BJ (cell line): ENCODE measurements at regions not wholly inside any gene's neighbourhood (a gene's known extent, or its start where the extent isn't known, plus 50 kb on each side); places are given as distances from the start of the nearest gene placed in this dataset.

ENCODE experiments used
- CTCF ChIA-PET: fragments of 350-600 bp; formaldehyde crosslinking; extraction: SDS; loops from one replicate; lab custom pipeline; 2021; ENCODE audit warnings: antibody characterized with exemption, inconsistent platforms; lab: Yijun Ruan, JAX
- POLR2A ChIA-PET: fragments of 300-600 bp; sonication (Branson Sonifier 250); formaldehyde crosslinking; extraction: SDS; loops from one replicate; lab custom pipeline; 2021; ENCODE audit warnings: antibody characterized with exemption; lab: Charles Lee
- DNase-seq: peaks from one replicate; pipeline ENCODE4 v3.0.0-alpha.2; 2011; ENCODE audit warnings: low read depth
- H3K27me3 ChIP-seq: 2 replicates; pipeline ENCODE4 v1.6.0; 2011; ENCODE audit warnings: low read length; ENCODE audit not compliant: control insufficient read depth, insufficient read depth
- H3K36me3 ChIP-seq: 2 replicates; pipeline ENCODE4 v1.5.1; 2011; ENCODE audit warnings: low read length; ENCODE audit not compliant: control insufficient read depth, insufficient read depth
- H3K4me3 ChIP-seq: 2 replicates; pipeline ENCODE4 v1.5.1; 2011; ENCODE audit warnings: low read depth, mild to moderate bottlenecking, control low read depth, low read length
- TF ChIP-seq, protein P1 (sequence below): IDR thresholded peaks from 2 replicates; pipeline ENCODE4 v1.5.1; 2011; ENCODE audit warnings: low read depth, mild to moderate bottlenecking, control low read depth, inconsistent platforms, low read length, moderate library complexity; ENCODE audit not compliant: insufficient read depth

DNA sequence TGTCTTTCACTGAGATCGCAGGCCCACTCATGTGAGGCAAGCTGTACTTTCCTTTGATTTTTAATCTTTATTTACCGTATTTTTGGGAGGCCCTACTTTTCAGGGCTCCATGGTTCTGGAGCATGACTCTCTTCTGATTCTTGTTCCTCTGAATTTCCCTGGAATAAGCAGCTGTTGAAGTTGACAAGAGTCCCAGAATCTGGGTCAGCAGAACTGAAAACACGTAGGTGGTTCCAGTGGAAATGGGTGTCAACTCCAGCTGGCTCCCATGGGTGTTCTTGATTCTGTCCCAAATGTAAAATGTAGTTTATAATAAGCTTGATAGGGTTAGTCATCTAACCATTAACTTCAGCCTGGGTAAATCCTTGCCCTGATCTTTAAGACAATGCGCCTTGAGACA, 409.4 kb downstream of the GATA3 start:
- Histone ChIP-seq H3K27me3 (no peaks in the 10 kb centered on the region), H3K36me3 (no peaks in the 10 kb centered on the region), H3K4me3 (no peak overlapping the region)
- DNase-seq: no peak
- ChIA-PET CTCF (no interaction called here), POLR2A (no interaction called here)
- TF ChIP-seq, protein P1, sequence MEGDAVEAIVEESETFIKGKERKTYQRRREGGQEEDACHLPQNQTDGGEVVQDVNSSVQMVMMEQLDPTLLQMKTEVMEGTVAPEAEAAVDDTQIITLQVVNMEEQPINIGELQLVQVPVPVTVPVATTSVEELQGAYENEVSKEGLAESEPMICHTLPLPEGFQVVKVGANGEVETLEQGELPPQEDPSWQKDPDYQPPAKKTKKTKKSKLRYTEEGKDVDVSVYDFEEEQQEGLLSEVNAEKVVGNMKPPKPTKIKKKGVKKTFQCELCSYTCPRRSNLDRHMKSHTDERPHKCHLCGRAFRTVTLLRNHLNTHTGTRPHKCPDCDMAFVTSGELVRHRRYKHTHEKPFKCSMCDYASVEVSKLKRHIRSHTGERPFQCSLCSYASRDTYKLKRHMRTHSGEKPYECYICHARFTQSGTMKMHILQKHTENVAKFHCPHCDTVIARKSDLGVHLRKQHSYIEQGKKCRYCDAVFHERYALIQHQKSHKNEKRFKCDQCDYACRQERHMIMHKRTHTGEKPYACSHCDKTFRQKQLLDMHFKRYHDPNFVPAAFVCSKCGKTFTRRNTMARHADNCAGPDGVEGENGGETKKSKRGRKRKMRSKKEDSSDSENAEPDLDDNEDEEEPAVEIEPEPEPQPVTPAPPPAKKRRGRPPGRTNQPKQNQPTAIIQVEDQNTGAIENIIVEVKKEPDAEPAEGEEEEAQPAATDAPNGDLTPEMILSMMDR: no peak

DNA sequence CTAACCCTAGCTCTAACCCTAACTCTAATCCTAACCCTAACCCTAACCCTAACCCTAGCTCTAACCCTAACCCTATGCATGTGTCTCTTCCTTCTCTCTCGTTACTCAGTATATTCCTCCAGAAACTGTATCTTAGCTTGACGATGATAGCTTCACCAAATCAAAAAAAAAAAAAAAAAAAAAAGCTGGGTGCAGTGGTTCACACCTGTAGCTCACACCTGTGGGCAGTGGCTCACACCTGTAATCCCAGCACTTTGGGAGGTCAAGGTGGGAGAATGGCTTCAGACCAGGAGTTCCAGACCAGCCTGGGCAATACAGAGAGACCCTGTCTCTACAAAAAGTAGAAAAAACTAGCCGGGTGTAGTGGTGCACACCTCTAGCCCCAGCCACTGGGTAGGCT, 414.0 kb downstream of the GATA3 start:
- no peak overlapping the region for H3K4me3 ChIP-seq
- no peaks in the 10 kb centered on the region for H3K27me3 ChIP-seq
- no peak for DNase-seq
- ChIA-PET POLR2A (no interaction called here), CTCF (no interaction called here)
- TF ChIP-seq, protein P1: no peak
- no peaks in the 10 kb centered on the region for H3K36me3 ChIP-seq

DNA sequence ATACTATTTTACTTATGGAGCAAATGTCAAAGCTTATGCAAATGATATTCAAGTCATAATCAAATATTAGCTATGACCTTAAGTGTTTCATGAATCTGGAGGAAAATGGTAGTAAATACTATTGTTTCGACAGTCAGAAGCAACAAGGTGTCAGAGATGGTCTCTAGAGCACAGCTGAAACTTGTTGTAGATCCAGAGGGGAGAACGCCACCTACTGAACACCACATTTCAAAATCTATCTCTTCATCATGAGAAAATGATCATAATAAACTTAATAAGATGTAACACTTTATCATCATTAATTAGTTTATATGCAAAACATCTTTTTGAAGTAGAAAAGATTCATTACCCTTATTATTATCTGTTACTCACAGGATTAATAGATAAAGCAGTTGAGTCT, 418.7 kb downstream of the GATA3 start:
- TF ChIP-seq, protein P1: no peak
- H3K36me3 ChIP-seq: no peaks in the 10 kb centered on the region
- CTCF ChIA-PET: no interaction called here
- POLR2A ChIA-PET: no interaction called here
- no peak for DNase-seq
- no peaks in the 10 kb centered on the region for H3K27me3 ChIP-seq
- H3K4me3 ChIP-seq: no peak overlapping the region

DNA sequence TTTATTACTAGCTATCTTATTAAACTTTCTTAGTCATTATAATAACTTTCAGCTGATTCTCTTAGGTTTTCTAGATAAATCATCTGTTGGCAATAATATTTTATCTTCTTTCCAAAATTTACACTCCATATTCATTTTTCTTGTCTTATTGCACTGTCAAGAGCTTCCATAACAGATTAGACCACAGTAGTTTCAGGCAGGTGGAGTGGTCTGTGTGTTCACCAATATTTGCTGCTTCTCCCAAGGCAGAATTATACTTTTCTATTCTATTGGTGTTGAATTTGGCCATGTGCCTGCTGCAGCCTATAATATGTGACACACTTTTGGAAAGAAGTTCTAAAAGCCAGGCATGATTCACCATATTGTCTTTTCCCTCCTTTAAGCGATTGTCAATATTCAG, 422.8 kb downstream of the GATA3 start:
- no peaks in the 10 kb centered on the region for H3K27me3 ChIP-seq
- TF ChIP-seq, protein P1: no peak
- H3K36me3 ChIP-seq: no peaks in the 10 kb centered on the region
- CTCF ChIA-PET: no interaction called here
- POLR2A ChIA-PET: no interaction called here
- no peak overlapping the region for H3K4me3 ChIP-seq
- DNase-seq: no peak

DNA sequence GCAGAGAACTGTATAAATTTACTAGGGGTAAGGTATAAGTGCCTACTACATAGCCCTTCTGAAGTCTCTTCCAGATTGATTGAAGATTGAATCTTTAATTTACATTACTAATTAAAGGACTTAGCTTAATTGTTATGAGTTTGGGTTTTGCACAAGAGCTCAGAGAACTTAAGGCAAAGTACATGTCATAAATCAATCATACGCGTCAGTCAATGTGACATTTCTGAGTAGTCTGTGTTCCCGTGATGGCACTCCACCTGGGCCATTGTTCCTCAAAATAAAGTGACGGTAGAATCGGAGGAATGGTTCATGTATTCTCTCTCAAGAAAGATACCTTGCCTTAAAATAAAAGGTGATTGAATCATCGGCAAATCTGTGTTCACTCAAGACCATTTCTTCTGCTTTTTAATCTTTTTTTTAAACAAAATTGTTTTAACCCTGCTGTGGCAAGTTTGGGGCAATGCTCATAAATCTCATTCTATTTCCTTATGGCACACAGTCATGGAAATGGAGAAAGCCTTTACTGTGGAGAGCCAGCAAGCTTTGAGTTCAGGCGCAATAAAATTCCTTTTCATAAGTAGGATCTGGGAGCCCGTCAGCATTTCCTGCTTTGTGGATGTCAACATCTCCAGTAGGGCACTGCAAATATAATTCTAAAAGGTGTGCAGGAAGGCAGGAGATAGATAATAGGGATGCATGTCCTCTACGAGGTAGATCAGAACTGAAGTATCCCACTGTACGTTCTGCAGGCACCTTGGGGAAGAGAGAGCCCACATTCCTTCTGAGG, 427.4 kb downstream of the GATA3 start:
- ChIA-PET CTCF (no interaction called here), POLR2A (no interaction called here)
- no peaks in the 10 kb centered on the region for H3K36me3 ChIP-seq
- no peaks in the 10 kb centered on the region for H3K27me3 ChIP-seq
- DNase-seq: no peak
- TF ChIP-seq, protein P1: no peak
- H3K4me3 ChIP-seq: no peak overlapping the region
